ENCODE measurements at regions not wholly inside any gene's neighbourhood (a gene's known extent, or its start where the extent isn't known, plus 50 kb on each side); places are given as distances from the start of the nearest gene placed in this dataset.
A peak's percentile ranks its signal among the peaks of the same experiment; 100 is the strongest.

GRCh38 chr18:55880617-55881016, 292.6 kb upstream of the TCF4 start:
- no peak for ATAC-seq
- H3K36me3 ChIP-seq (ENCODE audit: insufficient read depth in 1 of 2, low read depth in 1 of 2), result no peaks in the 10 kb centered on the region

GRCh38 chr18:55879331-55879730, 291.3 kb upstream of the TCF4 start:
- no peak for TF ChIP-seq CTCF (IDR thresholded peaks at IDR 0.05)
- intact Hi-C loops (cut with DNase I), result no loop called here

More at GRCh38 chr18:55880617-55881016, 292.6 kb upstream of the TCF4 start:
- WGBS, 3 donors, result 95 to 97% (median 95%) methylated on average over 8 of the region's 8 CpGs
- intact Hi-C loops (cut with DNase I), result no loop called here
- H3K27ac ChIP-seq, result no peak overlapping the region
- H3K27me3 ChIP-seq (ENCODE audit: insufficient read depth in 3 of 3, low read length in 2 of 3), result peaks cover 0 to 5% (median 0%) of the 10 kb centered on the region in 3 donors
- no peaks in the 10 kb centered on the region for H3K9me3 ChIP-seq
- H3K4me3 ChIP-seq, result no peak overlapping the region
- TF ChIP-seq CTCF (IDR thresholded peaks at IDR 0.05), result no peak
- no peak for DNase-seq
- no peaks in the 10 kb centered on the region for H3K4me1 ChIP-seq

GRCh38 chr18:55878224-55878623, 290.2 kb upstream of the TCF4 start:
- DNase-seq (no peak), ATAC-seq (no peak)
- Histone ChIP-seq H3K36me3 (ENCODE audit: insufficient read depth in 1 of 2, low read depth in 1 of 2) (no peaks in the 10 kb centered on the region), H3K27ac (no peak overlapping the region), H3K4me1 (no peaks in the 10 kb centered on the region), H3K27me3 (ENCODE audit: insufficient read depth in 3 of 3, low read length in 2 of 3) (peaks cover 0 to 5% (median 0%) of the 10 kb centered on the region in 3 donors), H3K9me3 (no peaks in the 10 kb centered on the region), H3K4me3 (no peak overlapping the region)
- intact Hi-C loops (cut with DNase I), result no loop called here
- 88 to 91% (median 88%) methylated on average over 1 of the region's 1 CpG for WGBS, 3 donors
- TF ChIP-seq CTCF (IDR thresholded peaks at IDR 0.05), result no peak

More at GRCh38 chr18:55879331-55879730, 291.3 kb upstream of the TCF4 start:
- DNase-seq, result no peak
- WGBS, 3 donors, result 72 to 90% (median 74%) methylated on average over 2 of the region's 2 CpGs
- no peak for ATAC-seq
- no peak overlapping the region for H3K27ac ChIP-seq
- H3K27me3 ChIP-seq (ENCODE audit: insufficient read depth in 3 of 3, low read length in 2 of 3), result peaks cover 0 to 5% (median 0%) of the 10 kb centered on the region in 3 donors
- H3K9me3 ChIP-seq, result no peaks in the 10 kb centered on the region
- no peak overlapping the region for H3K4me3 ChIP-seq
- no peaks in the 10 kb centered on the region for H3K36me3 ChIP-seq (ENCODE audit: insufficient read depth in 1 of 2, low read depth in 1 of 2)
- no peaks in the 10 kb centered on the region for H3K4me1 ChIP-seq

- no peak for TF ChIP-seq CTCF (IDR thresholded peaks at IDR 0.05)
- intact Hi-C loops (cut with DNase I), result no loop called here
- 88 to 99% (median 95%) methylated on average over 1 of the region's 1 CpG for WGBS, 3 donors
These were observed 289.3 kb upstream of the TCF4 start for GRCh38 chr18:55877321-55877720.

GRCh38 chr18:55876254-55876653, 288.3 kb upstream of the TCF4 start:
- H3K27ac ChIP-seq, result no peak overlapping the region
- peaks cover 0 to 5% (median 0%) of the 10 kb centered on the region in 3 donors for H3K27me3 ChIP-seq (ENCODE audit: insufficient read depth in 3 of 3, low read length in 2 of 3)
- peak in 1 of 4 donors; percentile 26 for ATAC-seq
- no peak for TF ChIP-seq CTCF (IDR thresholded peaks at IDR 0.05)
- intact Hi-C loops (cut with DNase I), result no loop called here
- DNase-seq, result no peak
- no peak overlapping the region for H3K4me3 ChIP-seq
- H3K36me3 ChIP-seq (ENCODE audit: insufficient read depth in 1 of 2, low read depth in 1 of 2), result no peaks in the 10 kb centered on the region
- 44 to 65% (median 52%) methylated on average over 2 of the region's 2 CpGs for WGBS, 3 donors
- H3K4me1 ChIP-seq, result no peaks in the 10 kb centered on the region
- H3K9me3 ChIP-seq, result no peaks in the 10 kb centered on the region

More at GRCh38 chr18:55877321-55877720, 289.3 kb upstream of the TCF4 start:
- ATAC-seq (no peak), DNase-seq (no peak)
- no peaks in the 10 kb centered on the region for H3K36me3 ChIP-seq (ENCODE audit: insufficient read depth in 1 of 2, low read depth in 1 of 2)
- H3K27ac ChIP-seq, result no peak overlapping the region
- H3K27me3 ChIP-seq (ENCODE audit: insufficient read depth in 3 of 3, low read length in 2 of 3), result peaks cover 0 to 5% (median 0%) of the 10 kb centered on the region in 3 donors
- no peaks in the 10 kb centered on the region for H3K9me3 ChIP-seq
- no peaks in the 10 kb centered on the region for H3K4me1 ChIP-seq
- H3K4me3 ChIP-seq, result no peak overlapping the region

Data from psoas muscle (tissue), 7 donors.